HG03469 (cell line): ENCODE measurements at regions not wholly inside any gene's neighbourhood (a gene's known extent, or its start where the extent isn't known, plus 50 kb on each side); places are given as distances from the start of the nearest gene placed in this dataset.

Source experiments
- ATAC-seq: cut with Tn5 transposase; IDR thresholded peaks from one replicate; pipeline ENCODE4 v1.9.1; 2021; ENCODE audit warnings: mild to moderate bottlenecking, moderate library complexity, moderate number of reproducible peaks; ENCODE audit not compliant: unreplicated experiment

DNA sequence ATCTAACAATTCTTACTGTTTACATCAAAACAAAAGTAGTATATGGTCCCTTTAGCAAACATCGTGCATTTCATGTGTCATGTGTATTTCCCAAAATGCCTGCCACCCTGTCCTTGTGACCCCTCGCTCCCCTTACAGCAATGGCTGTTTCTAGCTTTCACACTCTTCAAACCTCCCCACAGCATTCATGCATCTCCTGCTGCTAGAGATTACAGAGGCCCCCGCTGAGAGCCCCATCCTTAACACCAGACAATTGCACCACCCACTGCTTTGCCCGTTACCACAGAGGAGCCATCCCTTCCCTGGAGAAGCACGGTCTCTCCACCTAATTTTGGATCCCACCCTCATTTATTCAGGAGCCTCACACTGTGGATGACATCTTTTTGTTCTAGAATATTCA, 149.7 kb upstream of the IRX4 start:
- ATAC-seq, result no peak

DNA sequence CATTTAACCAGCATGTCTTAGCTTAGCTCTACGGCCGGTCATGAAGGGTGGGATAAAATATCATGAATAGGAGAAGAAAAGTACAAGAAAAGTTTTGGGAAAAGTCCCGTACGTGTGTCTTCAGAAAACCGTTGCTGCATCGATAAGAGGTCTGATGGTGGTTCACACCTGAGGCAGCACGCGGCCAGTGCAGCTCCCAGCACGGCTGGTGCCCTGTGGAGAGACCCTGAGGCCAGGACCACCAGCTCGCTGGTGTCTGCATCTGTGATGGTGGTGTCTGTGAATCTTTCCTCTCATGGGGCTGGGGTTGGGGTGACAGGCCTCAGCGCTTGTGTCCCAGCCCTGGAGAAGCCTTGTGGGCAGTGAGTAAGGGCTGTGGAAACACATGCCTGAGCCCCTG, 148.9 kb upstream of the IRX4 start:
- ATAC-seq, result no peak

DNA sequence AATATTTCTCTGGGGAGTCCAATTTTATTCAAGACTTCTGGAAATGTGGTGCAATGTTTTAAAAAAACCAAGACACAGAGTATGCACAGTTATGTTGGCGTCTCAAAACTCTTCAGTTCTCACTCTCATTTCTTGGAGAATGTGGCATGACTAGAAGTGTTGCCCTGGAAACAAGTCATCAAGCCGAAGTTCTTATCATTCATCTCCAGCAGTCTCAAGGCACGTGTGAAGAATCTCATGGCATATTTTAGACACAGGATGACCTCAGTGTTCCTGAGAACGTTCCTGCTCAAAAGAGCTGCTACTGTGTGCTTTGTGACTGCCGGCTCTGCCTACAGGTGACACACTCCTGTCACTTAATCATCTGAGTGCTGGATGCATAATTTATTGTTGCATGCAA, 147.4 kb upstream of the IRX4 start:
- no peak for ATAC-seq

DNA sequence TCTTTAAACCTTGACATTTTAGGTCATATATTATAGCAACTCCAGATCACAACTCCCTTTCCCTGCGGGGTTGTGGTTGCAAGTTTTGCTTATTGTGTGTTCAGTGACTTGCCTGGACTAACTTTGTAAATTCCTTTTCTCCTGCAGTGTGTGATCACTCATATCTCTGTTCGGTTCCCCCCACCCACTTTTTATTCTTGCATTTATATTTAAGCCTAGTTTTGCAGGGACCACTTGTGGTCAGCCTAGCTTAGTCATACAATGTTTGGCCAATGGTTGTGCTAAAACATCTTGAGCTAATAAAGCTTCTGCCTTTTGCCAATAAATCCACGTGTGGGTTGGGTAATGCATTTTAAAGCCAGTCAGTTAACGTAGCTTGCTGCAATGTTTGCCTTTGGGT, 146.5 kb upstream of the IRX4 start:
- no peak for ATAC-seq

DNA sequence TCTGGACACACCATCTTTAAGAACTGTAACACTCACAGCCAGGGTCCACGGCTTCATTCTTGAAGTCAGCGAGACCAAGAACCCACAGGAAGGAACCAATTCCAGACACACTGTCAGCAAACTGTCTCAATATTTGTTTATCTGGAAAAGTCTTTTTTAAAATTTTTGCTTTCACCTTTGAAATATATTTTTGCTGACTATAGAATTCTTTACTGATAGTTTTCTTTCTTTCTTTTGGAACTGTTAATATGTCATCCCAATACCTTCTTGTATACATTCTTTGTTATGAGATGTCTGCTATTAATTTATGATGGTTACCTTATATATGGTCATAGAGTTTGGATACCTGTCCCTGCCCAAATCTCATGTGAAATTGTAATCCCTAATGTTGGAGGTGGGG, 145.1 kb upstream of the IRX4 start:
- no peak for ATAC-seq

DNA sequence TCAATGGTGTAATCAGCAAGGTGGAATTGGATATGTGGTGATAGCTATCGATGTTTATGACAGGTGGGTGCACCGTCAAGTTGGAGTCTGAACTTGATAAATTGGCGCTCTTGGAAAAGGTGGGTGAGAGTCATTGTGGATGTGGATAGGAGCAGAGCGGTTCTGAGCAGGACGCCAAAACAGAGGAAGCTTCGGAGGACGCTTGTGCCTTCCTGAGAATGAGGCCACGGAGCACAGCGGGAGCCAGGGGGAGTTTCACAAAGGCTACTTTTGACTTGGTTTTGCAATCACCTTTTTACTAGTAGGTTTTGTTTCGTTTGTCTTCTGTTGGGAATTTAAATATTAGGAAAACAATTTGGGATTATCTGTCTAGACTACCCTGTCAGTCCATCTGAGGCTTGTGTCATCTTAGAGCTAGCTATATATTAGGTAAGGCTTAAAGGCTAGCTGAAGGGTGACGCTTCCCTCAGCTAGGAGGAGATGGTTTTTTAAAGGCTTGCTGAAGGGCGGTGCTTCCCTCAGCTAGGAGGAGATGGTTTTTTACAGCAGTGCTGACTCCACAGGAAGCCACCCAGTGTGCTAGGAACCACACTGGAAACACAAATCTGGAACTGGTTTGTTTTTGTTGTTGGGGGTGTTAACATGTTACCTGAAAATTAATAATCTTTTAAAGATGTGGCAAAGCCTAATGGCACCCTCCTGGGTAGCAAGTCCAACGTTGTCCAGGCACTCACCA, 142.4 kb upstream of the IRX4 start:
- ATAC-seq, result no peak

DNA sequence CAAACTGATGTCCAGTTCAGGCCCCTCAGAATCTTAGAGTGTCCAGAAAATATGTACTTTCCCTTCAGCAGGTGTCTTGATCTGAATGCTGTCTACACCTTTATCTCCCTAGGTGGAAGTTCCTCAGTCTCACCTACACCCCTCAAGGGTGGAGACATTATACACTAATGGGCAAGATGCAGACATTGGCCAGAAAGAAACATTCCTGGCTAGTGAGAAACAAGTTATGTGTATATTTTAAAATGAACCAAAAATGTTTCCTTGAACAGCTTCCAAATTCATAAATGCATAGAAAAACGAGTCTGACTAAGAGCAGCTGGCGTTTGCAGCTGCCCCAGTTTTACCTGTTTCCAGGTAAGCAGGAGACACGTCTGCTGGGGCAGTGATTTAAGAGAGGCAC, 140.5 kb upstream of the IRX4 start:
- no peak for ATAC-seq

DNA sequence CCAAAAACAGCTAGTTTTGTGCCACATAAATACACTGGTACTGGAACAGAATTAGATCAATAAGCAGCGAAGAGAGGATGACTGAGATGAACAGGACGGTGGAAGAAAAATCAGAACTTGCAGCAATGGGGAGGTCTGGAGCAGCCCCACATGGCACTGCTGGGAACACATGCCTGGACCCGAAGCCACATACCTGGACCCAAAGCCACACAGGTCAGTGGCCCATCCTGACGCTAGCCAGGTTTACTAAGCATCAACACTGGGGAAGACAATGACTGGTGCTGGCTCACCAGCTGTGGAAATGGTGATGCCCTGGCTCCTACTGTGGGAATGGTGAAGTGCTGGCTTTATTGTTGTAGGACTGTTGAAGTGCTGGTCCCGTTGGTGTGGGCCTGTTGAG, 139.7 kb upstream of the IRX4 start:
- no peak for ATAC-seq

DNA sequence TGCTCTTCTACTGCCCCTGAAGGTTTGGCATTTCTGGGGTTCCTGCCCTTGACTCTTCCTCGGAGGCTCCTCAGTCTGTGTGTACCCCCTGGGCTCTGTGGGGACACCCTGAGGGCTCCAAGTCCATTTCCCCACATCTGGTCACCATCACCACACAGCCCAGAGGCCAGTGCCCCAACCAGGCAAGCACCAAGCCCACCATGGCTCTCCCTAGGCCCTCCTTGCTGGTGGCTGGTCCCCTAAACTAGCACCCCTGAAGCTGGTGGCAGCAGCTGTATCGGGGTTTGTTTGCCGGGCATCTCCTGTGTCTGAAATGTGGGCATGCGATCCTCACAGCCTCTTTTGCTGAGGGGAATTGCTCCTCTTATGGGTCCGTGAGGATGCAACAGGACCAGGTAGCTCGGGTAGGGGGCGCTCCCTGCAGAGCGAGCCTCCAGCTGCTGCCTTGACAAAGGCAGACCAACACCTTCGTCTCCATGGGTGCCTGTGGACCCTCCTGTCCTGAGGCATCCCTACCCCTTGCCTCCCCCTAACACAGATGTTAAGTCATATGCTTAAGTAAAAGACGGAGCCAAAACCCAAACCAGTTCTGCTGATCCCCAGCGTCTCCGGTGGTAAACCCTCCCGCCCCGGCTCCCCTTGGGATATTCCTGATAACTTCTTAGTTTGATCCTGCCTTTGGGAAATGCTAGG, 138.9 kb upstream of the IRX4 start:
- no peak for ATAC-seq

DNA sequence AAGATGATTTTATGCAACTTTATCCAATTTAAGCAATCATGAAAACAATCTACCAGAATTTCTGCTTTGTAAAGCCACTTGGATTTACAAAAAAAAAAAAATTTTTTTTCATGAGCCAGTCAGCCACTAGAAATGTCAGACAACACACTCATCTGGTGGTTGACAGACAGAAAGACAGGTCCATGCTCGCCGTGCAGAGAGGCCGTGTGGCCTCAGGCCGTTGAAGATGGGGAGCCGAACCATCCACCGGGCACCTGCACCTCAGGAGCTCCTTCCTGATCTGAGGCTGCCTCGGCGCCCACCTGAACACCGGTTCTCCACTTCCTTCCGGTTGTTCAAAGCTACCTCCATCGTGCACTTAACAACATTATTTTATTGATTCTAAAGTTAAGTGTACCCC, 138.0 kb upstream of the IRX4 start:
- no peak for ATAC-seq

DNA sequence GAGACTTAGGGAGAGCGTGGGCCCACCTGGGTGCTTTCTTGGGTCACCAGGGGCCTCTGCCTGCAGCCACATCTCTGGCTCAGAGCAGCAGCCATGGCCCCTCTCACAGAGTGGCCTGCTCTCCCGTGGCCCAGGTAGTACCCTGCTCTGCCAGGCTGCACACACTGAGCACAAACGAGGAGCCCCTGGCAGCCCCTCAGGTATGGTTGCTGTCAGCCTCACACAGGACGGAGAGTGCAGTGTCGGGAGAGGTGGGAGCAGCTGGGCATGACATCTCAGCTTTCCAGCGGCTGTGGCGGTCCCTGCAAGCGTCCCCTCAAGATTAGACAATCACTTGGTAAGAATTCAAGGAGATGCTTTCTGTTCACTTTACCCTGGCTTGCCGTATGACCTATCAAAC, 137.0 kb upstream of the IRX4 start:
- no peak for ATAC-seq

DNA sequence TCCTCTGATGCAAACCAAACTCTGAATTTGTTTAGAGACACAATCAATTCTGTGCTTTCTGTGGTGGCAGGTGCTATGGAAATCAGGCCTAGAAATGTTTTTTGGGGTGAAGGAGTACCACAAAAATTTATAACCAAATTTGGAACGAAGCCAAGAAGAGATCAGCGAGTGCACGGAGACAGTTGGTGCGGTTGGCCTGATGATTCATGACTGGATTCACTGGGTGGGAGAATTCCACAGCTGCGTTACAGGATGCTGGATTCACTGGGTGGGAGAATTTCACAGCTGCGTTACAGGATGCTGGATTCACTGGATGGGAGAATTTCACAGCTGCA, 135.6 kb upstream of the IRX4 start:
- no peak for ATAC-seq

DNA sequence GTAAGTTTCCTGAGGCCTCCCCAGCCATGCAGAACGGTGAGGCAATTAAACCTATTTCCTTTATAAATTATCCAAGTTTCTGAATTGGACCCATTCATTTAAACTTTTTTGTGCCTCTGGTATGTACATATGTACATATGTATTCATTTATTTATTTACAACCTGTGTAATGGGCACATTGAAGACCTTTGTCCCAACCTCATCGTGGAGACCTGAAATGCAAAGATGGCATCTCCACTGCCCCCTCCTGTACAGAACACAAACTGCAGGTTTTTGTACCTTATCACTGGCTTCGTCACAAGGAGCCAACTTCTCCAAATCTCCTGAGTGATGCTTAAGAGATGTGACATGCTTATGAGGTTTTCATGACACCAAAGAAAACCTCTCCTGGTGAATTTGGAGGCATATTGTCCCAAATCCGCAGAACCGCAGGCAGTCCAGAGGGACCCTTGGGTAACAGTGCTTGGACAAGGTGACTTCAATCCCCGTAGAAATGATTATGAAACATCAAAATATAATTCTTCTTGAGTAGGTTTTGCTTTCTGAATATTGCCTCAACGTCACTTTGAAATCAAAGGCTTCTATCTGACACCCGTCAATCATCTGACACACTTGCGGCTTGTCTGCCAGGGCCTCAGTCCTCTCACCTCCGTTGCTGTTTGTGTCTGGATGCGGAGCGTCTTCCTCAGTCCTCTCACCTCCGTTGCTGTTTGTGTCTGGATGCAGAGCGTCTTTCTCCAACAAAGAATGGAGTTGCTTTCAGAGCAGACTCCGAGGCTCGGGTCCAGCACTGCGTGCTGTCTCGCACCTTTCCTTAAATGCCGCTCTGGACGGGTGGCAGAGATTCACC, 135.0 kb upstream of the IRX4 start:
- ATAC-seq, result no peak

DNA sequence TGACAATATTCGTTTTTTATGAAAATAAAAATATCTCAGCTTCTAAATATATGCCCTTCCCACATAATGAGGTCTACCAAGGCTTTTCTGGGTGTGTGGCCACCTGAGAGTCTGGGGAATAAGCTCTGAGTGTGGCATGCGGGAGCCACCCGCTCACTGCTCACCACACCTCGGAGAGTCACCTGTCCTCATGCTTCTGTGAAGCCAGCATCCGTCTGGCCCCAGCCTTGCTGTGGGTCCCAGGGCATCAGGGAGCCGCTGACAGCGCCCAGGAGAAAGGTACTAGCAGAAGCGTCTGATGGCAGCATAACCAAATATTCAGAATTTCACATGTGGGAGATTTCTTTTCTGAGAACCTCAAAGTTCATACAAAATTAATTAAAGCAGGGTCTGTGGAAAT, 133.2 kb upstream of the IRX4 start:
- ATAC-seq, result no peak

DNA sequence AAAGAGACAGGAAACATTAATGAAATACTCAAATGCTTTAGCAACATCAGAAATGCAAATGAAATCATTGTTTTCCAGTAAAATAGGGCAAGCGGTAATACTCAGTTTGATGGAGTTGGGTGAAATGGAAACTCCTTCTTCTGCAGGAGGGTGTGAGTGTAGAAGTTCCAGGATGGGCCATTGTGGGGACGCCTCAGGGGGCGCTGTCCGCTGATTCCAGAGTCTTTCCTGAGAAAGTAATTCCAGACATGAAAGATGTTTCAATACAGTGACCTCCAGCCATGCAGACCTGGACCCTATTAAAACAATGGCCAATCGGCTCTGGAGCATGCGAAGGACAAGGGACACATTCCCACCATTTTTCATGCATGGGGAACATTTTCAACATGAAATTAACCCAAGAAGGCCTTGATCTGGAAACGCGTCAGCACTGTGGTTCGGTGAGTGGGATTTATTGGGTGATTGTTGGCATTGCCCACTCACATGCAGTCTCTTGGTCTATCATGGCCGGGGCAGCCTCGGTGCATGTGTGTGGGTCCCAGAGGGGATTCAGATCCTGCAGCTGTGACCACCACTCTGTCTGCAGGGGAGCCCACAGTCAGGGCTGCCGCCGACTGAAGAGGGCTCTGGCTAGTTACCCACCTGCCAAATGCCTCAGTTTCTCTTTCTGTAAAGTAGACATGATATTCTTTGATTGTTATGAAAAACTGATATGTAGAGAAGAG, 132.6 kb upstream of the IRX4 start:
- ATAC-seq, result no peak

DNA sequence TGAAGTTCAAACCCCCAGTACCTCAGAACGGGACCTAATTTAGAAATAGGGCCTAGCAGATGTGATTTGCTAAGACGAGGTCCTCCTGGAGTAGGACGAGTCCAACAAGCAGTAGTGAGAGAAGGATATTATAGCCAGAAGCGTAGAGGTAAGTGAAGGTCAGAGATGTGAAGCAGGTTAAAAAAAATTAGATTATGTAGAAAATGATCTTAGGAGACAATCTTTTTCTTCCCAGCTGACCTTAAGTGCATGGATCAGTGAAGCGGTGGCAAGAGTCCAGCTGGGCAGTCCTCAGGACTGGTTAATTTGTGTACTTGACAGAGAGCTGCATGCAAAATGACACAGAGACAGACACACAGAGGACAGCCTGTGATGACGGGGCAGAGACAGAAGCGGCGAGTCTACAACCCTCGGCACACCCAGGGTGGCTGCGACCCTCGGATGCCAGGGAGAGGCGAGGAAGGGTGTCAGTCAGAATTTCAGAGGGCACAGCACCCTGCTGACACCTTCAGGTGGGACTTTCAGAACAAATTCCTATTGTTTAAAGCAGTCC, 131.4 kb upstream of the IRX4 start:
- ATAC-seq, result no peak

DNA sequence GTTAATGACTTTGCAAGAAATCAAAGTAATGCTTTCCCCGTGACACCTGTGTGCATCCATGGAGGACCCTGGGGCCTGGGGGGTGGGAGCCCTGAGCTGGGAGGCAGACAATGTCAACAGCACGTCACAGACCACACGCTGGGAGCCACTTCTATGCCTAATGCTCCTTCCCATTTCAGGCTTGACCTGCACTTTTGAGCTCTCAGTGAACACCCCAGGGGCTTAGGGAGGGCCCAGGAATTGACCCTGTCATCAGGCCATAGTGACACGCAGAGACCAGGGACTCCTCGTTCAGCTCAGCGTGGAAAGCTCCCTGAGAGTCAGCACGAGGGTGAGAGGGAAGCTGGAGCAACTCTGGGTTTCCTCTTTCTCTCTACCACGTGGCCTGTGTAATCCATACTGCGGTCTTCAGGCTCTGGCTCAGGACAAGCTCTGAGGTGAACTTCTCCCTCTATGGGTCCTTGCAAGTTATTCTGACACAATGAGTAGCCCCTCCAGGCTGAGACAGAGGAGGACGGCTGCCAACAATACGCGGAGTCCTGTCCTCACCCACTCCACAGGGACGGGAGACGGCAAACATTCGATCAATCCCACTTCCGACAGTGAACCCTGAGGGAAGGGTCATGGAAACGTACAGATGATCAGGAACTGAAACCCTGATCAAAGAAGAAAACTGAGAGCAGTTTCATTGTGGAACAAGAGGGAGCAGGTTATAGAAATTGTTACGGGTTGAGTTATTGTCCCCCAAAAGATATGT, 130.8 kb upstream of the IRX4 start:
- ATAC-seq, result no peak

DNA sequence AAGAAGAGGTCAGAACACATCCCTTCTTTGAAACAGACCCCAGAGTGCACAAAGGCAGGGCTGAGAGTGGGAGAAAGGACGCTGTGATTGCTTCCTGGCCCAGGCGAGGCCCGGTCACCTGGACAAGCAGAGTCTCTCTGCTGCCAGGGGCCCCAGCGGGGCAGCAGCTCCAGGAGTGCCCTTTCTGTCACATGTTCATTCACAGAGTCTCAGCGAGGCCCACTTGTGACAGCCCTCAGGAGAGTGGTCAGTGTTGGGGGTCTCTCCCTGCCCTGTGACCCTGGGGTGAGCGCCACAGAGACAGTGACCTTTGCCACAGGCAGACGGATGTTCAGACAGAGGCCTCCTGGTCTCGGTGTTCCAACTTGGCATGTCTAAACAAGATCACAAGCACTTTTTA, 130.2 kb upstream of the IRX4 start:
- ATAC-seq, result no peak

DNA sequence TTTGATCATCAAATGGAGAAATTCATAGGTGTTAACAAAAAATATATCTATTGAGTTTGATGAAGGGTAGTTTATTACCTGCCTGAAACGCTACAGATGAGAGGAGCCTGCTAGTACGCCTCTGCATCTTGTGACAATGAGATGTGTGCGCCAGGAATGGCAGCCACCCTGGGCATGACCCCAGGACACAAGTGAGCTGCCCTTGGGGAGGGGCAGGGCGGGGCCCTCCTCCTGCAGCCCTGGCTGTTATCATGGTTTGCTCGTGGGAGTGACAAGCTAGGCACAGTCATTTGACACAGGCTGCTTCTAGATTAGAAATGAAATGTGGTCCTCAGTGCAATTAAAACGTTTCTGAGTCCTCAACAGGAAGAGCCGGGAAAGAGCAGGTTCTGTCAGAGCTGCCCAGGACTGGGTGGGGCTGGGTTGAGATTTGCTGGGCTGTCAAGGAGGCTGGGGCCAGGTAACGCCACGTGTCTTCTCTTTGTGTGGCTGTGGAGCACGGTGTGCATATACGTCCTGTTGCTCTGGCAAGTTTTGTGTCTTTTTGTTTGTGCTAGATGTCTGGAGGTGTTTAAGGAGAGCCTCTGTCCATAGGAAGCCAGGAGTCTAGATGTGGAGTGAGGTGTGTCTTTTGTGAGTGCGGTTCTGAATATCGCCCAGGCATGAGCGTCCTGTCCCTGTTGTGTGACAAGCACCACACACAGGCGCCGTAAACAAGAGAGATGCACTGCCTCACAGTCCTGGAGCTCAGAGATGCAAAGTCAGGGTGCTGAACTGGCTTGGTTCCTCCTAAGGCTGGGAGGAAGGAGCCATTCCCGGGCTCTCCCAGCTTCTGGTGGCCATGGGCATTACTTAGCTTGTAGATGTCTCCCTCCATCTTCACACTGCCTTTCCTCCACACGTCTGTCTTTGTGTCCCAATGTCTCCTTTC, 129.0 kb upstream of the IRX4 start:
- ATAC-seq, result no peak
